Psoas muscle (tissue), 7 donors: ENCODE measurements at regions not wholly inside any gene's neighbourhood (a gene's known extent, or its start where the extent isn't known, plus 50 kb on each side); places are given as distances from the start of the nearest gene placed in this dataset.
"Not testable (repeated sequence)": the region's sequence is repeated elsewhere in the genome, so short reads cannot be mapped to it uniquely, and the experiment has no call there.

ENCODE experiments used
- ATAC-seq, 4 donors: fragments of 200-7000 bp; cut with Tn5 transposase; one replicate each; pipeline ENCODE4 v1.9.1; 2020; ENCODE audit warnings: moderate library complexity in 3 of 4, mild to moderate bottlenecking in 2 of 4
- DNase-seq, 2 donors: peaks; one replicate each; pipeline ENCODE4 v3.0.0-alpha.2; 2020
- H3K27ac ChIP-seq: fragments of 200-600 bp; one replicate; pipeline ENCODE4 v1.8.0; 2022
- H3K27me3 ChIP-seq, 3 donors: fragments of 200-600 bp in 1 of 3; one replicate each; pipeline versions ENCODE4 v1.6.1 to v1.8.0; 2013 to 2022; ENCODE audit warnings: low read length in 2 of 3, mild to moderate bottlenecking in 2 of 3, moderate library complexity in 1 of 3; ENCODE audit not compliant: insufficient read depth in 3 of 3
- H3K36me3 ChIP-seq, 2 donors: fragments of 200-600 bp in 1 of 2; one replicate each; pipeline versions ENCODE4 v1.6.1 to v1.8.0; 2013 to 2022; ENCODE audit warnings: low read depth in 1 of 2, mild to moderate bottlenecking in 1 of 2, moderate library complexity in 1 of 2; ENCODE audit not compliant: insufficient read depth in 1 of 2
- H3K4me1 ChIP-seq: fragments of 200-600 bp; one replicate; pipeline ENCODE4 v1.8.0; 2022
- H3K4me3 ChIP-seq: fragments of 200-600 bp; one replicate; pipeline ENCODE4 v1.8.0; 2022; ENCODE audit warnings: mild to moderate bottlenecking
- H3K9me3 ChIP-seq: fragments of 200-600 bp; one replicate; pipeline ENCODE4 v1.8.0; 2022
- CTCF ChIP-seq: fragments of 200-600 bp; IDR thresholded peaks from one replicate; pipeline ENCODE4 v1.8.0; 2022; ENCODE audit warnings: antibody characterized with exemption
- WGBS, 3 donors: extraction: QIAGEN DNeasy Blood & Tissue Kit; methylation state at CpG; one replicate each; pipeline versions ENCODE4 v1.1.6 to v1.1.7; 2013; 5-methylcytosine and 5-hydroxymethylcytosine counted together
- intact Hi-C, 2 donors: fragments of 100-400 bp; cut with DNase I; formaldehyde crosslinking; loops; one replicate each; pipeline versions ENCODE4 v1.11.0 to v1.14.2; 2022
- donor health status: healthy with polysubstance abuse.
- donor health status: DM: no; HTN: no; CAD: no; lungs with moderate emphysema.
- donor health status: Bipolar disorder and iron deficiency.
- donor health status: healthy.
- donor health status: DM: yes; HTN: yes; CAD: no.
- donor health status: DM: no; HTN: no; CAD: no.
- donor health status: DM: yes; HTN: yes; CAD: no.

GRCh38 chr4:177528620-177529019, 86.4 kb upstream of the AGA start:
- intact Hi-C loops = no loop called here
- Histone ChIP-seq H3K4me1 (no peaks in the 10 kb centered on the region), H3K27ac (no peak overlapping the region), H3K27me3 (no peaks in the 10 kb centered on the region), H3K36me3 (no peaks in the 10 kb centered on the region), H3K9me3 (no peaks in the 10 kb centered on the region), H3K4me3 (no peak overlapping the region)
- TF ChIP-seq CTCF = no peak
- WGBS, 3 donors = 72 to 83% (median 76%) methylated on average over 5 of the region's 5 CpGs
- no peak for ATAC-seq
- DNase-seq = no peak

- 84 to 88% (median 86%) methylated on average over 1 of the region's 1 CpG for WGBS, 3 donors
- Histone ChIP-seq H3K9me3 (no peaks in the 10 kb centered on the region), H3K27me3 (no peaks in the 10 kb centered on the region), H3K4me1 (no peaks in the 10 kb centered on the region), H3K27ac (no peak overlapping the region), H3K36me3 (no peaks in the 10 kb centered on the region), H3K4me3 (no peak overlapping the region)
- no peak for DNase-seq
- intact Hi-C loops = no loop called here
- ATAC-seq = no peak
- TF ChIP-seq CTCF = no peak
These were observed 88.3 kb upstream of the AGA start for GRCh38 chr4:177530561-177530960.

- Histone ChIP-seq H3K36me3 (no peaks in the 10 kb centered on the region), H3K4me3 (no peak overlapping the region), H3K9me3 (no peaks in the 10 kb centered on the region), H3K27me3 (no peaks in the 10 kb centered on the region), H3K4me1 (no peaks in the 10 kb centered on the region), H3K27ac (no peak overlapping the region)
- no peak for TF ChIP-seq CTCF
- no peak for ATAC-seq
- intact Hi-C loops = no loop called here
- no peak for DNase-seq
- WGBS, 3 donors = 79 to 90% (median 81%) methylated on average over 2 of the region's 2 CpGs
These were observed 90.1 kb upstream of the AGA start for GRCh38 chr4:177532358-177532757.

- H3K27me3 ChIP-seq, H3K36me3 ChIP-seq, H3K9me3 ChIP-seq, DNase-seq, intact Hi-C loops, ATAC-seq, H3K4me1 ChIP-seq, H3K27ac ChIP-seq, H3K4me3 ChIP-seq: not testable (repeated sequence)
- 82 to 85% (median 85%) methylated on average over 3 of the region's 3 CpGs for WGBS, 3 donors
These were observed 92.6 kb upstream of the AGA start for GRCh38 chr4:177534841-177535240.

GRCh38 chr4:177546745-177547144, 104.5 kb upstream of the AGA start:
- H3K9me3 ChIP-seq = no peaks in the 10 kb centered on the region
- H3K4me3 ChIP-seq = no peak overlapping the region
- no peak for TF ChIP-seq CTCF
- H3K27ac ChIP-seq = no peak overlapping the region
- H3K4me1 ChIP-seq = no peaks in the 10 kb centered on the region
- H3K36me3 ChIP-seq = no peaks in the 10 kb centered on the region
- DNase-seq = no peak
- H3K27me3 ChIP-seq = no peaks in the 10 kb centered on the region
- intact Hi-C loops = no loop called here
- no peak for ATAC-seq
